ENCODE measurements at regions not wholly inside any gene's neighbourhood (a gene's known extent, or its start where the extent isn't known, plus 50 kb on each side); places are given as distances from the start of the nearest gene placed in this dataset.

DNA sequence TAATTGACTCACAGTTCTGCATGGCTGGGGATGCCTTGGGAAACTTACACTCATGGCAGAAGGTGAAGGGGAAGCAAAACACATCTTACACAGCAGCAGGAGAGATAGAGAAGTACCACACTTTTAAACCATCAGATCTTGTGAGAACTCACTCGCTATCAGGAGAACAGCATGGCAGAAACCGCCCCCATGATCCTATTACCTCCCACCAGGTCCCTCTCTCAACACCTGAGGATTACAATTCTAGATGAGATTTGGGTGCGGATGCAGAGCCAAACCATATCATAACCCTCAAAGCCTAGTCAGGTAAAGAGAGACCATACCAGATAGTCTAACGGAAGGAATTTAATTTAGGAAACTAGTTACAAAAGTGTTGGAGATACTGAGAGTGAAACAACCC lies 182.6 kb upstream of the ACVR2A start:
- peaks cover 4% of the 10 kb centered on the region for H3K9me3 Mint-ChIP-seq (ENCODE audit: unreplicated experiment)
- TF ChIP-seq, protein P1, sequence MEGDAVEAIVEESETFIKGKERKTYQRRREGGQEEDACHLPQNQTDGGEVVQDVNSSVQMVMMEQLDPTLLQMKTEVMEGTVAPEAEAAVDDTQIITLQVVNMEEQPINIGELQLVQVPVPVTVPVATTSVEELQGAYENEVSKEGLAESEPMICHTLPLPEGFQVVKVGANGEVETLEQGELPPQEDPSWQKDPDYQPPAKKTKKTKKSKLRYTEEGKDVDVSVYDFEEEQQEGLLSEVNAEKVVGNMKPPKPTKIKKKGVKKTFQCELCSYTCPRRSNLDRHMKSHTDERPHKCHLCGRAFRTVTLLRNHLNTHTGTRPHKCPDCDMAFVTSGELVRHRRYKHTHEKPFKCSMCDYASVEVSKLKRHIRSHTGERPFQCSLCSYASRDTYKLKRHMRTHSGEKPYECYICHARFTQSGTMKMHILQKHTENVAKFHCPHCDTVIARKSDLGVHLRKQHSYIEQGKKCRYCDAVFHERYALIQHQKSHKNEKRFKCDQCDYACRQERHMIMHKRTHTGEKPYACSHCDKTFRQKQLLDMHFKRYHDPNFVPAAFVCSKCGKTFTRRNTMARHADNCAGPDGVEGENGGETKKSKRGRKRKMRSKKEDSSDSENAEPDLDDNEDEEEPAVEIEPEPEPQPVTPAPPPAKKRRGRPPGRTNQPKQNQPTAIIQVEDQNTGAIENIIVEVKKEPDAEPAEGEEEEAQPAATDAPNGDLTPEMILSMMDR (IDR thresholded peaks at IDR 0.05) = no peak
- no peak overlapping the region for H3K4me3 Mint-ChIP-seq (ENCODE audit: unreplicated experiment)
- no peaks in the 10 kb centered on the region for H3K4me1 Mint-ChIP-seq (ENCODE audit: unreplicated experiment)
- no peak overlapping the region for H3K27ac Mint-ChIP-seq (ENCODE audit: unreplicated experiment)
- H3K36me3 Mint-ChIP-seq (ENCODE audit: unreplicated experiment) = no peaks in the 10 kb centered on the region
- no peaks in the 10 kb centered on the region for H3K27me3 Mint-ChIP-seq (ENCODE audit: unreplicated experiment)
- DNase-seq (ENCODE audit: extremely low spot score, unreplicated experiment) = no peak

DNA sequence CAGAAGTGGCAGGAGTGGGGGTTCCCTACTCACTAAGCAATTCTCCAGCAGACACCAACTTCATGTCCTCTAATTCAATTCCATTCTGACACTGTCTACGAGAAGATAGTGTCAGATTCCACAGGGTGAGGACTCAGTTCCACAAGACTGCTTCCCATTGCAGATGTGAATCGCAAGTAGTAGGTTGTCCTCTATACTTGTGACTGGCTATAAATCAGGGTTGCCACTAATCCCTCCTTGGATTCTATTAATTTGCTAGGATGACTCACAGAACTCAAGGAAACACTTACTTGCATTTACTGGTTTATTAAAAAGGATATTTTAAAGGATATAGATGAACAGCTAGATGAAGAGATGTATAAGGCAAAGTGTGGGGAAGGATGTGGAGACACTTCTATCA lies 184.1 kb upstream of the ACVR2A start:
- peaks cover 4% of the 10 kb centered on the region for H3K9me3 Mint-ChIP-seq (ENCODE audit: unreplicated experiment)
- H3K27me3 Mint-ChIP-seq (ENCODE audit: unreplicated experiment) = no peaks in the 10 kb centered on the region
- no peaks in the 10 kb centered on the region for H3K4me1 Mint-ChIP-seq (ENCODE audit: unreplicated experiment)
- DNase-seq (ENCODE audit: extremely low spot score, unreplicated experiment) = no peak
- TF ChIP-seq, protein P1 (IDR thresholded peaks at IDR 0.05) = no peak
- H3K4me3 Mint-ChIP-seq (ENCODE audit: unreplicated experiment) = no peak overlapping the region
- H3K27ac Mint-ChIP-seq (ENCODE audit: unreplicated experiment) = no peak overlapping the region
- no peaks in the 10 kb centered on the region for H3K36me3 Mint-ChIP-seq (ENCODE audit: unreplicated experiment)

DNA sequence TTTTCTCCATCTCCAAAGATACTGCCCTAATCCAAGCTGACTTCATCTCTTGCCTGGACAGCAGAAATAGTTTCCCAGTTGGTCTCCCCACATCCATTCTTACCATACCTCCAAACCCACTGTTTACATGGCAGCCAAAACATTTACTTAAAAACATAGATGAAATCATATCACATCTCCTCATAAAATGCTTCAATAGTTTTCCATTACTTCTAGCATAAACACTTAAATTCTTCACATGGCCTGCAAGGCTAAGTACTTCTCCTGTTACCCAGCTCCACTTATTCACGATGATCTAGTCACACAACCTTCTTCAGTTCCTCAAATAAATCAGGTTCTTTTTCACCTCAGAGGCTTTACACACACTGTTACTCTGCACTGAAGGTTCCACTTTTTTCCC lies 185.8 kb upstream of the ACVR2A start:
- no peak overlapping the region for H3K27ac Mint-ChIP-seq (ENCODE audit: unreplicated experiment)
- H3K9me3 Mint-ChIP-seq (ENCODE audit: unreplicated experiment) = peaks cover 4% of the 10 kb centered on the region
- TF ChIP-seq, protein P1 (IDR thresholded peaks at IDR 0.05) = no peak
- no peaks in the 10 kb centered on the region for H3K36me3 Mint-ChIP-seq (ENCODE audit: unreplicated experiment)
- no peak for DNase-seq (ENCODE audit: extremely low spot score, unreplicated experiment)
- no peak overlapping the region for H3K4me3 Mint-ChIP-seq (ENCODE audit: unreplicated experiment)
- H3K4me1 Mint-ChIP-seq (ENCODE audit: unreplicated experiment) = peaks cover 1% of the 10 kb centered on the region
- no peaks in the 10 kb centered on the region for H3K27me3 Mint-ChIP-seq (ENCODE audit: unreplicated experiment)

DNA sequence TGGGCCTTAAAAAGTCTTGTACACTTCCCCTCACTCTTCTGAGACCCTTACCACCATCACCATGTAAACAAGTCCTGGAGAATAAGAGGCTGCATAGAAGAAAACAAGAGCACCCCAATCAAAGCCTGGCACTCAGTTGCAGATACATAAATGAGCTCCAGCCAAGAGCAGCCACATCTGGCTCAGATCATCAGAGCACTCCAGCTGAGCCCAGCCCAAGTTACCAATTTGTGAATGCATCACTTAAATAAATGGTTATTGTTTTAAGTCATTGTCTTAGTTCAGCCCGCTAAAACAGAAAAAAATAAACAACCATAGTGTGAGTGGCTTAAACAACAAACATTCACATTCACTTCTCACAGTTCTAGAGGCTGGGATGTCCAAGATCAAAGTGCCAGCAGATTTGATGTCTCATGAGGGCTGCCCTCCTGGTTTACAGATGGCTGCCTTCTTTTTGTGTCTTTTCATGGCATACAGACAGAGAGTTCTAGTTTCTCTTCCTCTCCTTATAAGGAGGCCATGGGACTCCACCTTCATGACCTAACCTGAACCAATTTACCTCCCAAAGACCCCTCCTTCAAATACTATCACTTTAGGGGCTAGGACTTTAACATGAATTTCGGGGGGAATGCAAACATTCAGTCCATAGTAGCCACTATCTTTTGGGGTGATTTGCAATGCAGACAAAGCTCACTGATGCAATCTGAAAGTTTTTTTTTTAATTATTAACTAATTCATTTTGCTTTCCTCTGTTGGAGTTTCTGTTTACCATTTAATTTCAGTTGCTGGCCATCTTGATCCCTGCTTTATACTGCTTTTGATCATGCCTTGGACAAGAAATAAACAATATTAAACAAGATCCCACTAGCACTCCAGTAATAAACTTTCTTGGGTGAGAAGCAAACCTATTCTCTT lies 187.5 kb upstream of the ACVR2A start:
- Mint-ChIP-seq H3K9me3 (ENCODE audit: unreplicated experiment) (peaks cover 4% of the 10 kb centered on the region), H3K4me3 (ENCODE audit: unreplicated experiment) (no peak overlapping the region), H3K4me1 (ENCODE audit: unreplicated experiment) (peaks cover 15% of the 10 kb centered on the region), H3K27ac (ENCODE audit: unreplicated experiment) (no peak overlapping the region), H3K36me3 (ENCODE audit: unreplicated experiment) (no peaks in the 10 kb centered on the region), H3K27me3 (ENCODE audit: unreplicated experiment) (no peaks in the 10 kb centered on the region)
- no peak for DNase-seq (ENCODE audit: extremely low spot score, unreplicated experiment)
- TF ChIP-seq, protein P1 (IDR thresholded peaks at IDR 0.05) = no peak

DNA sequence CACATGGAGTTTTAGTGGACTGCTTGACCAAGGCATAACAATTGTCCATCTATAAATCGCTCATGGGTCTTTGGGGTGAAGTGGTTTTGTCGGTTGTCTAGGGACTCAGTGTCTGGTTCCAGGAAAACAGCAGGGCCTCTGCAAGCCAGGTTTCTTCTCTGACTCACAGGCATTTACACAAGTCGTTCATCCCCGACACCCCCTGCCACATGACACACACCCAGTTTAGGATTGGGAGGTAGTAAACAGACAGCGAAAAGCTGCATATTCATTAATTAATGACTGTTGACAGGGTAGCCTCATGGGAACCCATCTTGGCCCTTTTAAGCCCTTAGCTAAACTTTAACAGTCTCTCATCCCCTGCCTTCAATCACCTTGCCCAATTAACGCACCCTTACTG lies 194.8 kb upstream of the ACVR2A start:
- H3K36me3 Mint-ChIP-seq (ENCODE audit: unreplicated experiment) = no peaks in the 10 kb centered on the region
- H3K4me3 Mint-ChIP-seq (ENCODE audit: unreplicated experiment) = no peak overlapping the region
- H3K4me1 Mint-ChIP-seq (ENCODE audit: unreplicated experiment) = peaks cover 16% of the 10 kb centered on the region
- H3K9me3 Mint-ChIP-seq (ENCODE audit: unreplicated experiment) = no peaks in the 10 kb centered on the region
- H3K27me3 Mint-ChIP-seq (ENCODE audit: unreplicated experiment) = no peaks in the 10 kb centered on the region
- no peak overlapping the region for H3K27ac Mint-ChIP-seq (ENCODE audit: unreplicated experiment)
- no peak for DNase-seq (ENCODE audit: extremely low spot score, unreplicated experiment)
- TF ChIP-seq, protein P1 (IDR thresholded peaks at IDR 0.05) = no peak

All from osteocyte (in vitro differentiated cells).